Calu3 (cell line): ENCODE measurements at regions not wholly inside any gene's neighbourhood (a gene's known extent, or its start where the extent isn't known, plus 50 kb on each side); places are given as distances from the start of the nearest gene placed in this dataset.
A peak's percentile ranks its signal among the peaks of the same experiment; 100 is the strongest.

Experiments used
- BruUV-seq: library from RNA; stranded (reverse); fragments of 400-500 nt; replicated peaks from 2 replicates; lab custom pipeline; 2021; lab: Mats Ljungman, UMichigan
- CTCF ChIA-PET: fragments of 300-600 bp; sonication (Branson Sonifier 250); formaldehyde crosslinking; loops from one replicate; lab custom pipeline; 2022; ENCODE audit warnings: antibody characterized with exemption; lab: Charles Lee
- DNase-seq: peaks from one replicate; pipeline ENCODE4 v3.0.0; 2022
- H3K27ac Mint-ChIP-seq: one replicate; pipeline ENCODE4 v1.8.0; 2022; ENCODE audit warnings: mixed read lengths; ENCODE audit not compliant: unreplicated experiment
- H3K27me3 Mint-ChIP-seq: one replicate; pipeline ENCODE4 v1.8.0; 2022; ENCODE audit warnings: mixed read lengths; ENCODE audit not compliant: unreplicated experiment
- H3K36me3 Mint-ChIP-seq: one replicate; pipeline ENCODE4 v1.8.0; 2022; ENCODE audit warnings: mild to moderate bottlenecking, moderate library complexity, mixed read lengths; ENCODE audit not compliant: insufficient read depth, unreplicated experiment
- H3K4me1 Mint-ChIP-seq: one replicate; pipeline ENCODE4 v1.8.0; 2022; ENCODE audit warnings: mild to moderate bottlenecking, low read depth, mixed read lengths; ENCODE audit not compliant: unreplicated experiment
- H3K4me3 Mint-ChIP-seq: one replicate; pipeline ENCODE4 v1.8.0; 2022; ENCODE audit warnings: mild to moderate bottlenecking, low read depth, moderate library complexity, mixed read lengths; ENCODE audit not compliant: unreplicated experiment
- H3K9me3 Mint-ChIP-seq: one replicate; pipeline ENCODE4 v1.8.0; 2022; ENCODE audit warnings: low read depth, mixed read lengths; ENCODE audit not compliant: unreplicated experiment
- intact Hi-C: fragments of 100-400 bp; cut with micrococcal nuclease; formaldehyde crosslinking; loops from one replicate; pipeline ENCODE4 v1.10.0; 2022; ENCODE audit not compliant: unreplicated experiment
- TF ChIP-seq, protein P1 (sequence below): fragments of 200-600 bp; IDR thresholded peaks from one replicate; pipeline ENCODE4 v1.8.0; 2022; ENCODE audit warnings: antibody characterized with exemption; ENCODE audit not compliant: unreplicated experiment

DNA sequence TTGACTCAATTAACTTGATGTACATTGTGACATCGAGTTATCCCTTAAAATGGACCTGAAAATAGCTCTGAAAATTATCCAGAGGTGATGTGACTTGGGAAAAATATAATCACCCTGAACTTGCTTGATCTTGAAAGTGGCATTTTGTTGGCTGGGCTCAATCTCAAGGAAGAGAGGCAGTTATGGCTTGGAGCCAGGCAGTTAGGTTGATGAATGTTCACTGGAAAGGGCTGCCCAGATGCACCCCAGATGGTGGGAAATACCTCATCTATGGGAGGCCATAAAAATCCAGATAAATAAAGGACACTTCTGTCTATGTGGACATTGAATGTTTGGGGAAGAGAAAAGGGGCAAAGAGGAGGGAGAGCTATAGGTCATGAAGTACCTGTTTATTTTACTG, 55.7 kb upstream of the OR5AN1 start:
- Mint-ChIP-seq H3K36me3 (no peaks in the 10 kb centered on the region), H3K4me3 (no peak overlapping the region), H3K27ac (no peak overlapping the region), H3K9me3 (peaks cover 9% of the 10 kb centered on the region), H3K4me1 (no peaks in the 10 kb centered on the region), H3K27me3 (peaks cover 35% of the 10 kb centered on the region)
- TF ChIP-seq, protein P1, sequence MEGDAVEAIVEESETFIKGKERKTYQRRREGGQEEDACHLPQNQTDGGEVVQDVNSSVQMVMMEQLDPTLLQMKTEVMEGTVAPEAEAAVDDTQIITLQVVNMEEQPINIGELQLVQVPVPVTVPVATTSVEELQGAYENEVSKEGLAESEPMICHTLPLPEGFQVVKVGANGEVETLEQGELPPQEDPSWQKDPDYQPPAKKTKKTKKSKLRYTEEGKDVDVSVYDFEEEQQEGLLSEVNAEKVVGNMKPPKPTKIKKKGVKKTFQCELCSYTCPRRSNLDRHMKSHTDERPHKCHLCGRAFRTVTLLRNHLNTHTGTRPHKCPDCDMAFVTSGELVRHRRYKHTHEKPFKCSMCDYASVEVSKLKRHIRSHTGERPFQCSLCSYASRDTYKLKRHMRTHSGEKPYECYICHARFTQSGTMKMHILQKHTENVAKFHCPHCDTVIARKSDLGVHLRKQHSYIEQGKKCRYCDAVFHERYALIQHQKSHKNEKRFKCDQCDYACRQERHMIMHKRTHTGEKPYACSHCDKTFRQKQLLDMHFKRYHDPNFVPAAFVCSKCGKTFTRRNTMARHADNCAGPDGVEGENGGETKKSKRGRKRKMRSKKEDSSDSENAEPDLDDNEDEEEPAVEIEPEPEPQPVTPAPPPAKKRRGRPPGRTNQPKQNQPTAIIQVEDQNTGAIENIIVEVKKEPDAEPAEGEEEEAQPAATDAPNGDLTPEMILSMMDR, result no peak
- no TSS peak for BruUV-seq
- intact Hi-C loops, result no loop called here
- CTCF ChIA-PET, result no interaction called here
- DNase-seq, result no peak

DNA sequence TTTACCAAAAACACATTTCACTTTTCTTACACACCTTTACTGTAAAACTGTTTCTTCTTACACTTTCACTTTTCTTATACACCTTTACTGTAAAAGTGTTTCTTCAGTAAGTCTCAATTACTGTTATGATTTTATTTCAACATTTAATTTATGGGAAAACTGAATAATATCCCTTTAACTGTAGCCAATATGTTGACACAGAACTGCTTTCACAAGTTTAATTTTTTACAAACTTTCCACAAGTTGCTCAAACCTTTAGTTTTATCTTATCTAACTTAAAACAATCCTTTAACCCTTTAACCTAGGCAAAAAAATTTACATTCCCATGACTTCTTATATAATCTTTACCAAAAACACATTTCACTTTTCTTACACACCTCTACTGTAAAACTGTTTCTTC, 63.3 kb upstream of the OR5AN1 start:
- Mint-ChIP-seq H3K4me3 (no peak overlapping the region), H3K36me3 (no peaks in the 10 kb centered on the region)
- CTCF ChIA-PET, result no interaction called here

DNA sequence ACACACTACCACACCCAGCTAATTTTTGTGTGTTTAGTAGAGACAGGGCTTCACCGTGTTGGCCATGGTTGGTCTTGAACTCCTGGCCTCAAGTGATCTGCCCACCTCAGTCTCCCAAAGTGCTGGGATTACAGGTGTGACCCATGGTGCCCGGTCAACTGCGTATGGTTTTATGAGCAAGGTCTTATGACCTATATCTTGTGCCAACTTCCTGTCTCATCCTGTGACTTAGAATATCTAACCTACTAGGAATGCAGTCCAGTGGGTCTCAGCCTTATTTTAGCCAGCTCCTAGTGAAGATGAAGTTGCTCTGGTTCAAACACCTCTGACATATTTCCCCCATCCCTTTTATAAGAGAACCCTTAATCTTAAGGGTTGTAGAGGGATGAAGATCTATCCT, 66.1 kb upstream of the OR5AN1 start:
- CTCF ChIA-PET, result interaction anchor here (0.6 to 2.1 kb wide), 3 partner anchors 29 to 210 kb away, joined by 3 to 6 read pairs (median 5); no protein-coding TSS in a partner anchor
- intact Hi-C loops, result no loop called here
- no TSS peak for BruUV-seq
- Mint-ChIP-seq H3K27me3 (peaks cover 30% of the 10 kb centered on the region), H3K4me1 (peaks cover 19% of the 10 kb centered on the region), H3K9me3 (no peaks in the 10 kb centered on the region), H3K4me3 (no peak overlapping the region), H3K27ac (no peak overlapping the region), H3K36me3 (no peaks in the 10 kb centered on the region)
- DNase-seq, result peak; percentile 22
- TF ChIP-seq, protein P1, result no peak

More for the DNA sequence above, 63.3 kb upstream of the OR5AN1 start:
- DNase-seq, result no peak
- TF ChIP-seq, protein P1, result no peak
- intact Hi-C loops, result no loop called here
- peaks cover 33% of the 10 kb centered on the region for H3K27me3 Mint-ChIP-seq
- peaks cover 19% of the 10 kb centered on the region for H3K4me1 Mint-ChIP-seq
- BruUV-seq, result no TSS peak
- no peak overlapping the region for H3K27ac Mint-ChIP-seq
- H3K9me3 Mint-ChIP-seq, result peaks cover 5% of the 10 kb centered on the region

DNA sequence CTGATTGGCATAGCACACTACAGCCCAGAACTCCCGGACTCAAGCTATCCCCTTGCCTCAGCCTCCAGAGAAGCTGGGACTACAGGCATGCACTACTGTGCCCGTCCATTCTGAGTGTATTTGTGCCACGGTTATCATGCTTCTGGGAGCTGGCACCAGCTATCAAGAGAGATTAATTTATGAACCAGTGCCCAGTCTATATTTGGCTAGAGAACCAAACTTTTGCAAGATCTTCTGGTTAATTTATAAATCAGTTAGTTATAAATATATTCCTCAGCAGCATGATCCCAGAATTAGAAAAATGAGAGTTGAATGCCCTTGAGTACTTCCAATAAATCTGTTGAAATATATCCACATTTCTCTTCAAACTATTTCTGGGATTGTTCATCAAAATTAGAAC, 67.5 kb upstream of the OR5AN1 start:
- Mint-ChIP-seq H3K27ac (no peak overlapping the region), H3K9me3 (no peaks in the 10 kb centered on the region), H3K4me3 (no peak overlapping the region), H3K36me3 (no peaks in the 10 kb centered on the region), H3K4me1 (peaks cover 19% of the 10 kb centered on the region), H3K27me3 (peaks cover 32% of the 10 kb centered on the region)
- TF ChIP-seq, protein P1, result no peak
- intact Hi-C loops, result no loop called here
- no TSS peak for BruUV-seq
- CTCF ChIA-PET, result no interaction called here
- no peak for DNase-seq
